Stimulated activated CD4-positive, alpha-beta T cell treated with anti-CD3 and anti-CD28 coated beads, Interleukin-12 subunit alpha, Interleukin-12 subunit beta, amount 100 ng/mL, for 48 hours (primary cell): ENCODE measurements at regions not wholly inside any gene's neighbourhood (a gene's known extent, or its start where the extent isn't known, plus 50 kb on each side); places are given as distances from the start of the nearest gene placed in this dataset.

ENCODE experiments used
- DNase-seq, 3 donors: peaks; one replicate each; pipeline ENCODE4 v3.0.0-alpha.2; 2020; ENCODE audit warnings: low read depth in 2 of 3, low spot score in 1 of 3

DNA sequence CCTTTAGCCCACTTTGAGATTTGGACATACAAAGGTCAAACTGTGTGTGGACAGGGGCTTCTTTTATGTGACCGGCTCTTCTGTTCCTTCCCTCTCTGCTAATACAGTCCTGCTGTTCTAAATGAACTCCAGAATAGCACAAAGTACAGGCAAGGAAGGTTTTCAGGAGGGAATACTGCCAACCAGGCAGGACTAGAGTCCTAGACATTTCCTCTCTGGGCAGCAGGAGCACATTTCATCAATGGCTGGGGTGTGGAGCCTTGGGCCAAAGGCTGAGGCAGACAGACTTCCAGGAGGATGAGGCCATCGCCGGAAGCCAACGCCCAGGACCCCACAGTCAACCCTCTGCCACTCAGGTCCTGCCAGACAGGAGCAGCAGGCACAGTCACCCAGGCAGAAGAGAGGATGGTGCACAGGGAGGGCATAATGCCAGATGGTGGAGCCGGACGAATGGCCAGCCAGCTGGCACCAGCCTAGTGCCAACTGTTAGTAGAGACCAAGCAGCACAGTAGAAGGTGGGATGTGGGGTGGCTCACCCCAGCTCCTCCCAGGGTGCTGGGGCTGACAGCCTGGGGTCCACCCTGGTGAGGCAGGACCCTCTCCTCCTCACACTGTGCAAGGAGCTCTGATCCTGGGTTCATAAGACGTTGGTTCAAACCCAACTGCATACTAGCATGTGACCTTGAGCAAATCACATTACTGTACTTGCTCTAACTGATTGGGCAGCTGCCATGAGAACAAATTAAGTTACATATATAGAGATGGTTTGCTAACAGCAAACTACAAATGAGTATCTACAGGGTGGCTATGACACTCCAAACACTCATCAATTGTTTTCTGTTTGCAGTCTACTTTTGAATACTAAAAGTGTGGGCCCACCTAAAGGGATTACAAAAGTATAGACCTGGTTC, 410.7 kb downstream of the SIPA1L2 start:
- DNase-seq = no peak

DNA sequence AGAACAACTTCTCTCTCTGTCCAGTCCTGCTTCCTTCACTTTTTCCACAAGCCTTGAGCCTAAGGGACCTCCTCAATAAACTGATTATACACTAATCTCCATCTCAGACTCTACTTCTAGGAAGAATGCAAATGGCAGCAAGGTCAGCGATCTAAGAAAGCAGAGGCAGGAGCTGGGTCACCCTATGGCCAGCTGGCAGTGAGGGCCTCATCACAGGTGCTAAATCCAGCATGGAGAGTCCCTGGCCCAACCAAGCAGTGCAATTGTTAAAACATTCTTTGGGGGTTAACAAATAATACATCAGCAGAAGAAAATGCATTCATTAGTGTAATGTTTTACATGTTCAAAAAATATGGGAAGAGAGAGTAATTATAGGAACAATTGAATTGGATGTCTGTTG, 416.0 kb downstream of the SIPA1L2 start:
- DNase-seq = no peak

DNA sequence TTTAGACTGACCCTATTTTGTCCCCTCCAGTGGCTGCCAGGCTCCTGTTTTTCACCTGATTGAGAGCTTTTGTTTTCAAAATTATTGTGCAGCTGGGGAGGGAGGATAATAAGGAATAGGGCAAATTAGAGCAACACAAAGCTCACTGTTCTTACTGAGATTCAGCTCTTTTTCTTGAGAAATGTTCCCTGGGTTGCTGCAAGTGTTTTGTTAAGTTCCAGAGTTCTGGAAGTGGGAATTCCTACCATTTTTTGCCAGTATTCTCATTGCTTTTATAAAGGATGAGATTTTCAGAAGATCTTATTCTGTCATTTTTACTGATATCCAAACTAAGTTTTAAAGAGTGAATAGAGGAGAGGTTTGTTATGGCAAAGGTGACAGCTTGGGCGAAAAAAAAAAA, 417.7 kb downstream of the SIPA1L2 start:
- no peak for DNase-seq

DNA sequence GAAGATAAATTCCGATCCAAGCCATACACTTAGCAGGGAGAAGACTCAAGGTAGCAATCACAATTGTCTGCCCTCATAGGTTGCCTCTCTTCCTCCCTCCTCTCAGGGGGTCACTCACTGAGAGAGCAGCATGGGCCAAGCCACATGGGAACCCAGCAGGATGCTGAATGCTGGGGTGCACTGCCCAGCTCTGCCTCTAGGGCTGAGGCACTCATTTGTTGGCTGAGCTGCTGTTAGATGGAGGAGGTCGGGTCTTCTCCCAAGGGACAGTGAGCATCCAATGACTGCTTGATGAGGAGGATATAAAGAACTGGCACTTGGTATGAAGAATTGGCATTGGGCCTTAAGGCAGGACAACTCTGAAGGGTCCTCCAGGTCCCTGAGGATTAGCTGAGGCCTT, 418.8 kb downstream of the SIPA1L2 start:
- DNase-seq = no peak

DNA sequence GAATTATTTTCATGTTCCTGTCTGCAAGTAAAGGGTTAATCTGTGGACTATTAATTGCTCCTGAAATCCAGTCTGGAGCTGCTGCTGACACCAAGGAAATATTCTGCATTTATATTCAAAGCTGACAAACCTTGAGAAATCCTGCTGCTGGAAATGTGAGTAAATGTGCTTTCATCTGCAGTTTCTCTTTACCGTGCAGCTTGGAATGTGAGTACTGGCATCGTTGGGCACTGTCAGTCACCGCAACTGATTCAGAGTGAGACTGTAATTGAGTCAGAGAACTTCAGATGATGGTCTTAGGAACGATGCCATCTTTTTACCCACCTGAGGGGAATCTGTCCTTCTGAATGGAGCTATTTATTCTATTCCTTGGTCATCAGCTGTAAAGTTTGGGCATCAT, 420.6 kb downstream of the SIPA1L2 start:
- no peak for DNase-seq

DNA sequence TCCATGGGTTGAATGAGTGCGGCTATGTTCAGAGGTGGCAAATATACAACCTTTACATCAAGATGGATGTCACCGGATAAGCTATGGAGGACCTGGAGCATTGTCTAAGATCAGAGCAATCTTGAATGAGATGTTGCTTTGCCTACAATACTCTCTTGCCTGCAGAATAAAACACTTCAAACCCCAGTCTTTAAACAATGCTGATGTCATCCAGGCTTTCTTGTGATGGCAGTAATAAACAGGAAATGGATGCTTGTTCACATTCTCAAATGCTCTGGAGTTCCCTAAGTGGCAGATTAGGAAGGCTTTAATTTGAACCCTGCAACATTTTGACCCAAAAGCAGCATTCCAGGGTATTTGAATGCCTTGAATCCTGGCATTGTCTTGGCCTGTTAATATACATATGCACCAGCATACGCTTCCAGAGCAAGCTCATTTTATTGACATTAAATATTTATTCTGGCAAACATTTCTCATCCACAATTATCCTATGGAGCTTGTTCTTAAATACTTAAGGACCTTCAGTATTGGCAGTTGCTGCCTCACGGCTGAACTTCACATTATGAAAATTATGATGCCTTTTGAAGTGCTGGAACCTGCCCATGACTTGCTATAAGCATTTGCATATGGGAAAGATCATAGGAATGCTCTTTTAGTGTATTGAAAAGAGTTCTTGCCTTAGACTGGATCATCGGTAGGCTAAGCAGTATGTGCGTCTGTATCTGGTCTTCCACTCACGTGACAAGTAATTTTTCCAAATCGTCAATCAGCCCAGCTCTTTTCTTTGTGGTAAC, 422.7 kb downstream of the SIPA1L2 start:
- no peak for DNase-seq

DNA sequence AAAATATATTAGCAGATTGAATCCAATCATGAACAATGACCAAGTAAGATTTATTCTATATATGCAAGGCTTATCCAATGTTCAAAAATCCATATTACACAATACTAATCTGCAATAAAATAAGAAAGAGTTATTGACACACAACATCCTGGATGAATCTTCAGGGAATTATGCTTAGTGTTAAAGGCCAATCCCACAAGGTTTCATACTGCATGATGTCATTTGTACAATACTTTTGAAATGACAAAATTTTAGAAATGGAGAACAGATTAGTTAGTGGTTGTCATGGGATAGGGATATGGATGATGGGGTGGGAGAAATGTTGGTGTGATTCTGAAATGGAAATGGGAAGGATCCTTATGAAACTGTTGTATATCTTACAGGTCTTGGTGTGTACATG, 425.7 kb downstream of the SIPA1L2 start:
- DNase-seq = no peak

DNA sequence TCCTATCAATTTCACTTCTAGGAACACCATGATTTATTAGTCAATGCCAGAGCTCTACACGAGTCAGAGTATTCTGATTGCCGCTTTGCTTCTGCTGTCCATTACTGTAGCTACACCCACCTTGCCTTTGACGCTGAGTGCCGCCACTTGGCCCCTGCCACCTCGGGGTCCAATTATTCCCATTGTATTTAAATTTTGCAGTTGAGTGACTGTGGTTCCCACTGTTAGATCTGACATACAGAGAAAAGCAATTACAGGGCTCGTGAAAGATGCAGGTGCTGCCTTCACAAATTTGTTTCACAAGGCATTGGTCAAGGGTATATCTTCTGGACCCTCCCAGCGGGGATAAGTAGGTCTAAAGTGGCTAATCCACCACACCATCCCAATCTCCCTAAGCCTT, 428.9 kb downstream of the SIPA1L2 start:
- DNase-seq = no peak

DNA sequence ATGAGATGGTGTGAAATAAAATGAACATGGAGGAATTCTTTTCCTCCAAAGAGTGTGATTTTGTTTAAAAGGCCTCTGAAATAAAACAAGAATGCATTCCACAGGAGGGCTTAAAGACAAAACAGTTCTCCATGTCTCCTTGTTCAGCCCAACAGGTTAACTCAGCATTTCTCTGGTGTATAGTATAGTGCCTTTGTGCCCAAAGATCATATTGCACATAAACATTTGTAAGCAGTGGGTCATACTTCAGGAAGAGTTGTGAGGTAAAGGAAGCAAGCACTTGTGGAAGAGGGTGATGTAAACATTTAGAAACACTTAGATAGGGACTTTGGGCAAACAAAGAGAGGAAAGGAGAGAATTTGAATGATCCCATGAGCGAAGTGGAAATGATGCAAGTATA, 433.9 kb downstream of the SIPA1L2 start:
- no peak for DNase-seq

DNA sequence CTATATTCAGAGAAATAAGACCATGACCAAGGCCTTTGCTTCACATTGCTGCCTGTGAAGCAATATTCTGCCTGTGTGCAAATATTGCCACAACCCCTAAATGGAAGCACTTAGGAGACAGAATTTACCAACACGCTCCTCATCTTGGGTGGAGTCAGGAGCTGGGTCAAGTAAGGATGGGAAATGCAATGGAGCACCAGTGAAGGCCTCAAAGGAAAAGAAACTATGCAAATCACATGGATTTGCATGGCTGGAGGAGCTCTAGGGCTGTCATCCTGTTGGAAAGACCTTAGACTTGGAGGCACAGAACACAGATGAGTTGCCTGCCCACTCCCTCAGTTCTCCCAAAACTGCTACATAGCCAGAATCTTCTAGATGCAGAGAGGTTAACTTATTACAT, 435.5 kb downstream of the SIPA1L2 start:
- DNase-seq = no peak

DNA sequence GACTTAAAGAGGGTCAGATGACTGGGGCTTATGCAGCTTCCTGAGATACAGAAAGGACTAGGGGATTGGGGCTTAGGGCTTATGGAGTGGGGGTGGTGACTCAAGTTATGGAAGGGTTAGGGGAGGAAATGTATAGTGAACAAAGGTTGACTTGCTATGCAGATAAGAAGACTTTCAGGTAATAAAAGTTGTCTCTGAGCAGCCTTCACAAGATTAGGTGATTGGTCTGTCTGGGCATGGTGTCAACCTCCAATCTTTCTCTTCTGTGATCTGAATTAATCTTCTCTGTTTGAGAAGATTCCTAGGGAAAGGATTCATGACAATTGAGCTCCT, 436.5 kb downstream of the SIPA1L2 start:
- DNase-seq = no peak

DNA sequence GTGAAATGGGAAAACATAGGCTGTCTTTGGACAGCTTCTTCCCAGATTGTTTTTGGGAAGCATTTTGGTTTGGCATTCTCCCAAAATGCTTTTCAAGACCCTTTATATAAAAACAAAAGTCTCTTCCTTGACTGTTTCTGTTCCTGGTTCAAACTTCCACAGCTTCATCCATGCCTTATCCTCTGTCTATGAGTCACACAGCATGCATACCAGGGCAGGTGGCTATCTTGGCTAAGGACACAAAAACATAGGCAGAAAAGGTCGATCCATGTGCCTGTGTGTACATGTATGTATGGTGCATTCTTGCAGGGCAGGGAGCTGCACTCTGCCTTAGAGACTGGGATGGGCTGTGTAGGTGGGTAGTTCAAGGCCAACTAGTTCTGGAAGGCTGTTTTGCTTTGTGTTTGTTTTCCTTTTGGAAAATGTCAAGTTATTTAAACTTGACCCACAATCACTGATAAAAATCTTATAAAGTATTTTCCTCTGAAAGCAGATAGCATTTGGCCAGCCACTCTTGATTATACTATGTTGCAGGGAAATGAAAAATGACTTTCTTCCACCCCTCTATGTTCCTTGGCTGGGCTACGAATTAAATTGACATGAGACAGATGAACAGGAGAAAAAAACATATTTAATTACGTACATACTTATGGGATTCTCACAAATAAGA, 437.0 kb downstream of the SIPA1L2 start:
- no peak for DNase-seq

DNA sequence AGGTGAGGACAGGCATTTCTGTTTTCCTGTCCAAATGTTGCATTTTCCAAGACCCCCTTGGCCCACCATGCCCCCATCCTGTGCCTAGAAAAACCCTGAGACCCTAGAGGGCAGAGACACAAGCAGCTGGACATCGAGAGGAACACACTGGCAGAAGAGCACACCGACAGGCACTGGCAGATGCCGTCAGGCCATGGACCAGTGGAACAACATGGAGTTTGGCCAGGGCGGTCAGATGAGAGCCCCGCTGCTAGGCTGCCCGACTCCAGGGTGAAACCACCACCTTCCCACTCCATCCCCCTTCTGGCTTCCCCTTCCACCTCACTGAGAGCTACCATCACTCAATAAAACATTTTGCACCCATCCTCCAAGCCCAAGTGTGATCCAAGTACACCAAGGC, 438.4 kb downstream of the SIPA1L2 start:
- no peak for DNase-seq

DNA sequence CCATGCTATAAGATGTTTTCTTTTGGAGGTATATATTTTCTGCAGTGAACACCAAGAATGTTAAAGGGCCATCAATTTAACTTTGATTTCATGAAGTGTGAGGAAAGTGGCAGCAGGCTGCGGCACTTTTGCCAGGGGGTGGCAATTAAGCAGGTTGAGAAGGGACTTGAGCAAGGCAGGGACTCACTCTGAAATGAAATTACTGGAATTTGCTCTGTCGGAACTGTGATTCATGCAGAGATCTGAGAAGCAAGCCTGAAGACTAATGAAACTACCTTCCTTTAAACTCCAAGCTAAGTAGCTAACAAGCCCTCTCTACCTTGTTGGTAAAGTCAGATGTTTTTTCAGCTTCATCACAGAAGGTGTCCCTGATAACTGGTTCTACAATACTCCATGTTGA, 441.6 kb downstream of the SIPA1L2 start:
- no peak for DNase-seq

DNA sequence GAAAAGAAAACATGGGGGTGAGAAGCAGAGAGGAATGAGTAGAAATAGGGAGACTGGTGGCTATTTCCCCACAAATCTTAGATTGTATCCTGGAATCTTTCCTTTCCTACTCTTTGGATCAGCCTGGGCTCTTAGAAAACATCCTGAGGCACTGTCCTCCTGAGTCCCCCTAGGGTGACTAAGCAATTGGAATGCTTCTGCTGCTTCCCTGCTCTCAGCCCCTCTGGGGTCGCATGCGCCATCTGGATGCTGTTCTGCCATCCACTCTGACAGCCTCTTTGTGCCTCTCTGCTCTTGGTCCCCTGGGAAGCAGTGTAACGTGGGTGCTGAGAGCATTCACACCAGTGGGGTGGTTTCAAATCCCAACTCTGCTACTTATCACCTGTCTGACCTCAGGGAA, 443.0 kb downstream of the SIPA1L2 start:
- no peak for DNase-seq

DNA sequence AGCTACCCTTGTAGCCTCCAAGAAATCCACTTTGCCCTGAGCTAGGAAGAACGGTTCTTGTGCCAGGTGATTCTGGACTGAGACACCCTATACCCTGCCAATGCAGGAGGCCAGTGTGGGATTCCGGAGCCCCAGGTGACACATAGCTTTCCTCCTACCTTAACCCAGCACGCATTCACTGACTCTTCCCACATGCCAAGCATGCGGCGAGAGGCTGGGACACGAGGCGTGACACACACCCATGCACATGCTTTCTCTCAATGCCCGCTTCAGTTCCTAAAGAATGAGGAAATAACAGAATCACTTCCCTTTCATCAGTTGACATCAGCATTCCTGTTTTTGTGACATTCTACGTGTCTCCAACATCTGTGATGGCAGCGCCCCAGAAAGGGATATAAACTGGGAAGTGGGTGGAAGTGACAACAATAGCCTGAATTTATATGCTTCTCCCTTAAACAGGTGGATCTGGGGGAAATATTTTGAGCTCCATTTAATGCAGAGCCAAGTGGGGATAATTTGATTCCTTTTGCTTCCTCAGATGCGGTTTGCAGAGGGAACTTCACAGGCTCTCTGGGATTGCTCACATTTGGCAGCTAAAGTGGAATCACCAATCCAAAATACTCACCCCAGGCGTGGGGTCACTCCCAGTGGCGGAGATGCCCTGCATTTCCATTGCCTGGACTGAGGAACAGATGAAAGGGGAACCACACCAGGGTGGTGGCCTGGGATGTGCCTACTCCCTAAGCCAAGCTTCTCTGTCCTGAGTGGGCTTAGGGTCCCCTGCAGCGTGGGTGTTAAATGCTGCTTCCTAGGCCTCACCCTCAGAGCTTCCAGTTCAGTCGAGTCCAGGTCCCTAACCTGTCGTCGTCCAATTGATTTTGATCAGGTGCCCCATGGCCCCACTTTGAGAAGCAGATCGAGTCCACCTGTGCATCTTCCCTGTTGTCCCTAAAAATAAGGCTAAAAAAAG, 445.1 kb downstream of the SIPA1L2 start:
- DNase-seq = no peak

DNA sequence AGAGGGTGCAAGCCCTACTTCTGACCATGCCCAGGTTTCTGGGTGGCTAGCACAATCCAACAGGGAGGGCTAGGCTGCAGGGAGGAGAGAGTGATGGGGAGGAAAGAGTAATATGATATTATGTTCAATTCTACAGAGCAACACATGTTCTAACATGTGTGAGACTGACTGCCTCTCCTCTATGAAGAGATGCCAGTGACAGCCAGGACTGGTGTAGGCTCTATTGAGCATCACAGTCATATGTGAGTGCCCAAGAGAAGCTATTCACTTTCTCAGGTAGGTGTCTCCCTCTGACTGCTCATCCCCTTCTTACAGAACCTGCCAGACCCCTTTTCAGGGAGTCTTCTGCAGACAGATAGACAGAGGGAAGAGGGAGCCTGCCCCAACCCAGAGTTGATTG, 446.1 kb downstream of the SIPA1L2 start:
- DNase-seq = no peak

DNA sequence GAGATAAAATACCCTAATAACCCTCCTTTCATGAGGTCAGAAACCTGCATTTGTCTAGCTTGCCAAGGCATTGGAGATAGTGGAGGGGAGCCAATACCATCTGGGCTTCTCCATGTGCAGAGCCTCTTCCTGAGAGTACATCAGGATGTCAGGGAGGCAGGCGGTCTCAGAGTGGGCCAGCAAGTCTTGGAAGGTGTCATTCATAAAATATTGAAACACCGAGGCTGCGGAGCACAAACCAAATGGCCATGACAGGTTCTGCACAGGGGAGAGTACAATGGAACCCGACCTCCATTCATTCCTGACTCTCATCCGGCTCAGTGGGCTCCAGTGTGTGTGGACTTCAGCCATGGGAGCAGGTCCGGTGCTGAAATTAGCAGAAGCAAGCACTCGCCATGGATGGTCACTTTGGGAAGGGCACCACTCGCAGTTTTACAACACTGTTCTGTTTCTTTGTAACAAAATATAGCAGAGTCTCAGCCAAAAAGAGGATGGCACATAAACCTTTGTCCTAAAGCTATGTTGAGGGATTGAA, 446.6 kb downstream of the SIPA1L2 start:
- no peak for DNase-seq

DNA sequence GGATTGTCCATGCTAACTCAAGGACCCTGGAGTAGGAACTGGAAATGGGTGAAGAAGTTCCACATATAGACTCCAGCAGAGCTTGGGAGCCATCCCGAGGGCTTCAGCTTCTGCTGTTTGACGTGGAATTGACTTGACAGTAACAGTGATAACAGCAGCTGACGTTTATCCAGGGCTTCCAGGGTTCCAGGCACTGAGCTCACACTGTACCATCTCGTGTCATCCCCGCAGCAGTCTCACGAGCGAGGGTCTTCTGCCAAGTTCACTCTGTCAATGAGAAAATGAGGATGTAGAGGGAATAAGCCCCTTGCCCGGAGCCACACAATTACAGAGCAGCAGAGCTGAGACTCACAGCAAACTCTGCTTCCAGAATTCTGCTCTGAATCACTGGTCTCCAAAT, 447.7 kb downstream of the SIPA1L2 start:
- no peak for DNase-seq

DNA sequence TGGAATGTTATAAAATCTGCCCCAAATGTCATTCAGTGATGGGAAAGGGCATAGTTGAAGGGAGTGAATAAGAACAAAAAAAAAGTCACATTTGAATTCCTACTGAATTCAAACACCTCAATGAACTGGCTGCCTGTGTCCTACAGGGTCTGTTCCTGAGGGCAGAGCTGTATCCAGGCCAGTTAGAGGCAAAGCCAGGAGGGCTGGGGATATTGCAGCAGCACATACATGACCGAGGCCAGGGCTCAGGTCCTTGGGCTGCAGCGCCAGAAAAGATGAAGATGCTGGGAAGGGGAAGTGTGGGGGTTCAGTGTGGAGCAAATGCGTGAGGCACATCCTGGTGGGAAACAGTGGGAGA, 449.2 kb downstream of the SIPA1L2 start:
- DNase-seq = no peak
